ENCODE measurements at regions not wholly inside any gene's neighbourhood (a gene's known extent, or its start where the extent isn't known, plus 50 kb on each side); places are given as distances from the start of the nearest gene placed in this dataset.

DNA sequence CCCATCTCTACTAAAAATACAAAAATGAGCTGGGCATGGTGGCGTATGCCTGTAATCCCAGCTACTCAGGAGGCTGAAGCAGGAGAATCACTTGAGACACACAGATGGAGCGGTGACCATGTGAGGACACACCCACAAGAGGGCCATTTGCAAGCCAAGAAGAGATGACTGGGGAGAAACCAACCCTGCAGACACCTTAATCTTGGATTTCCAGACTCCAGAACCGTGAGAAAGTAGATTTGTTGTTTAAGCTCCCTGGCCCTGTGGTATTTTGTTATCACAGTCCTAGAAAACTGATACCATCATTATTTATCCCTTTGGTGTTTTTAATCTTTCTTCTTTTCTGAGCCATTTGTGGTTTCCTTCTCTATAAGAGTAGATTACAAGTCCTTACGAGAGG, 88.6 kb upstream of the ID2 start:
- no peak overlapping the region for H3K4me3 ChIP-seq (ENCODE audit: low read depth, low read length)
- DNase-seq (ENCODE audit: low read depth) = no peak
- TF ChIP-seq, protein P1, sequence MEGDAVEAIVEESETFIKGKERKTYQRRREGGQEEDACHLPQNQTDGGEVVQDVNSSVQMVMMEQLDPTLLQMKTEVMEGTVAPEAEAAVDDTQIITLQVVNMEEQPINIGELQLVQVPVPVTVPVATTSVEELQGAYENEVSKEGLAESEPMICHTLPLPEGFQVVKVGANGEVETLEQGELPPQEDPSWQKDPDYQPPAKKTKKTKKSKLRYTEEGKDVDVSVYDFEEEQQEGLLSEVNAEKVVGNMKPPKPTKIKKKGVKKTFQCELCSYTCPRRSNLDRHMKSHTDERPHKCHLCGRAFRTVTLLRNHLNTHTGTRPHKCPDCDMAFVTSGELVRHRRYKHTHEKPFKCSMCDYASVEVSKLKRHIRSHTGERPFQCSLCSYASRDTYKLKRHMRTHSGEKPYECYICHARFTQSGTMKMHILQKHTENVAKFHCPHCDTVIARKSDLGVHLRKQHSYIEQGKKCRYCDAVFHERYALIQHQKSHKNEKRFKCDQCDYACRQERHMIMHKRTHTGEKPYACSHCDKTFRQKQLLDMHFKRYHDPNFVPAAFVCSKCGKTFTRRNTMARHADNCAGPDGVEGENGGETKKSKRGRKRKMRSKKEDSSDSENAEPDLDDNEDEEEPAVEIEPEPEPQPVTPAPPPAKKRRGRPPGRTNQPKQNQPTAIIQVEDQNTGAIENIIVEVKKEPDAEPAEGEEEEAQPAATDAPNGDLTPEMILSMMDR (conservative IDR thresholded peaks at IDR 0.05; ENCODE audit: low read depth, low read length) = no peak

DNA sequence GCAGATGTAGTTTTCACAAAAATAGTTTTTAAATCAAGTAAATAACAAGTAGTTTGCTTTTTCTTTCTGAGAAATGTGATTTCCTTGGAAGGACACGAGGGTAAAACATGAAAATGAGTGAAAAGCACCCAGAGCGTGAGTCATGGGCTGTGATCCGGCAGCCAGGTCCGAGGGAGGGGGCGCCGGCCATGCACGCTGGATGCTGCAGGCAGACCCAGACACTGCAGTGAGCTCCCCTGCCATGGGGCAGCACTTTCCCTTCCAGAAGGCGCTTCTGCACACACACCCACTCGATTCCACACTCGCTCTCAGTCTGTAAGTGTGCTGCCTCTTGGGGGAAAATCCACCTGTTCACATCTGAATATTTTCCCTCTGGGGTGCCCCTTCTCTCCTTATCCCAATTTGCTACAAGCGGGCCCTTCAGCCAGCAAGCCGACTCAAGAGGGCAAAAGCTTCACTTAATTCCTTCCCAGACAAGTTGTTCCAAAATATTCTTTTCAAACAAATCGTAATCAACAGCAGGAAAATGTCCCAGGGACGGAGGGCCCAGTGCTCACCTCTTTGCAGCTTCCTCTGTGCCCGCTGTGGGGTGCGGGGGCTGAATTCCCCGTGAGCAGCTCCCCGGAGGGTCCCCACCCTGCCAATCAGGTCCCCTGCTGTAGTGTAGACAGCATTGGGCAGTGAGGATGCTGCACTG, 87.0 kb upstream of the ID2 start:
- TF ChIP-seq, protein P1 (conservative IDR thresholded peaks at IDR 0.05; ENCODE audit: low read depth, low read length) = no peak
- no peak overlapping the region for H3K4me3 ChIP-seq (ENCODE audit: low read depth, low read length)
- no peak for DNase-seq (ENCODE audit: low read depth)

DNA sequence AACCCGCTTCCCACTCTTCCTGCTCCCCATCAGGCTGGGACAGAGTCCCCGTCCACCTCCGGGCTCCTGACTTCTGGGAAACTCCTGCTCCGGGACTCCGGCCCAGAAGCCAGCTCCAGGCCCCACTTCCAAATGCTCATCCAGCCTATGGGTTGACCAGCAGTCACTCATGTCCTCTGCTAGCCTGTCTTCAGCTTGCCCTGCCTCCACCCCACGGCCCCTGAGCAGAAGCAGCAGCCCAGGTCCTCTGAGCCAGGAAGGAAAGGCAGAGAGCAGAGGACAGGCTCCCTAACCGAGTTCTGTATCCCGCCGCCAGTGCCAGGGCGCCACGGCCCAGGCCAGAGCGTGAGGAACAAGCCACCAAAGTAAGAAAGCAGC, 86.4 kb upstream of the ID2 start:
- no peak overlapping the region for H3K4me3 ChIP-seq (ENCODE audit: low read depth, low read length)
- TF ChIP-seq, protein P1 (conservative IDR thresholded peaks at IDR 0.05; ENCODE audit: low read depth, low read length) = no peak
- no peak for DNase-seq (ENCODE audit: low read depth)

DNA sequence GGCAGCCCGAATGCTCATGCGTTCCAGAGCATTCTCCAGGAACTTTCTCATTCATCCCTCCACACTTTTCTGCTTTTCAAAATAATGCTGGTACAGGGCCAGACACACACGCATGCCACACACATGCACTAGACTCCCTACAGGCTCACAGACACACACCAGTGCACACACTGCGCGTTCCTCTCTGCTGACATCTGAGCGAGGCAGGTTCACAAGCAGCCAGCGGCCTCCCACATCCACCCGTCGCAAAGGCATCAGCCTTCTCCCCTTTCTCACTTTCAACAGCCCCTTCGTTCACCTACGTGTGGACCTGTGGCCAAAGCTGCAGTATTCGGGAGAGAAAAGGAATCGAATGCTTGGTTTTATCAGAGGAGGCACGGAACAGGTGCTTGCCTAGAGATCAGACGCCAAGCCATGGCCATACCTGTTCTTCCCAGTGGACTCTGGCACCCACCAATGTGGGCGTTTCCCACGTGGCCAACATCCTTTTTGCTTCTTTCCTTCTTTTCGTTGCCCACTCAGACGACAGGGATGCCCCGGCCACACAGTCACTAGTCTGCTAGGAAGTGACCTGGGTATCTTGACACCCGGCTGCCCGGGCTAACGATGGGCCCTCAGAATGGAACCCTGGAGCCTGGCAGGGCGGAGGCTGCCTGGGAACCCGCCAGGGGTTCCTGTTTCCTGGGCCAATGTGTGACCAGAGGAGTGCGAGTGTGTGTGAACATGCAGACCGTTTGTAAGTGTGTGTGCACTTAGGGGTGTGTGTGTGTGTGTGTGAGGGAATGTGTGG, 85.8 kb upstream of the ID2 start:
- TF ChIP-seq, protein P1 (conservative IDR thresholded peaks at IDR 0.05; ENCODE audit: low read depth, low read length) = no peak
- H3K4me3 ChIP-seq (ENCODE audit: low read depth, low read length) = no peak overlapping the region
- no peak for DNase-seq (ENCODE audit: low read depth)

DNA sequence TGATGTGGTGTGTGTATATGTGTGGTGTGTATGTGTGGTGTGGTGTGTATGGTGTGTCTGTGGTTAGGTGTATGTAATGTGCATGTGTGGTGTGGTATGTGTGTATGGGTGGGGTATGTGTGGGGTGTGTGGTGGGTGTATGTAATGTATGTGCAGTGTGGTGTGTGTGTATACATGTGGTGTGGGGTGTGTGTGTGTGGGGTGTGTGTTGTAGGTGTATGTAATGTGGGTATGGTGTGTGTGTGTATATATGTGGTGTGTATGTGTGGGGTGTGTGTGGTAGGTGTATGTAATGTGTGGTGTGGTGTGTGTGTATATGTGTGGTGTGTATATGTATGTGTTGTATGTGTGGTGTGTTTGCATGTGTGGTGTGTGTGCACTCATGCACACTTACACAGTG, 84.8 kb upstream of the ID2 start:
- H3K4me3 ChIP-seq (ENCODE audit: low read depth, low read length) = no peak overlapping the region
- DNase-seq (ENCODE audit: low read depth) = no peak
- TF ChIP-seq, protein P1 (conservative IDR thresholded peaks at IDR 0.05; ENCODE audit: low read depth, low read length) = no peak

DNA sequence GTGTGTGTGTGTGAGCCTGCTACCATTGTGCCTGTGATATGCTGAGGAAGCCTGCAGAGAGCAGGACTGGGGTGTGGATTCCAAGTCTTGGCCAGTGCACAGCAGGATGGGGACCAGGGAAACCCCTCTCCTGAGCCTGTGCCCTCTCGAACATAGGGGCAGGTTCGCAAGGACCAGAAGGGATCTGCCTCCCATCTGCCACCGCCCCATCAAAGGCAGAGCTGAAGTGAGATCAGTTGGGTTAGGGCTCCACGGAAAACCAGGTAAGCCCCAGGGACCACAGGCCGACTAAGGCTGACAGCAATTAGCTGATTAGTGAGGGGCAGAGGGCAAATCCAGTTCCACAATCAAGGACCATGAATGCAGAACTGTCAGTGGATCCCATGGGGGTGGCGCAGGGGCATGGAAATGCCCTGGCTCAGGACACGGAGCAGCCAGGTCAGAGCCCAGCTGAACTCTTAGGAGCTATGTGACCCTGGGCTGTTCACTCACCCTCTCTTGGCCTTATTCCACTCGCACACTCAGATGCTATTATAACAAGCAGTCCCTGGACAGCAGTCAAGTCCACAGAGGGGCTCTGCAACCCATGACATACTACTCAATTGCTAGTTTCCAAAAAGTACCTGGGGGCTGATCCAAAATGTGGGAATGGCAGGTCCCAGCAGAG, 84.2 kb upstream of the ID2 start:
- no peak for DNase-seq (ENCODE audit: low read depth)
- TF ChIP-seq, protein P1 (conservative IDR thresholded peaks at IDR 0.05; ENCODE audit: low read depth, low read length) = no peak

More for the DNA sequence above, 84.2 kb upstream of the ID2 start:
- H3K4me3 ChIP-seq (ENCODE audit: low read depth, low read length) = no peak overlapping the region

Measured in epithelial cell of proximal tubule (primary cell).